Activated naive CD8-positive, alpha-beta T cell treated with anti-CD3 and anti-CD28 coated beads, Interleukin-2, amount 10 ng/mL, durations not matched to agents 7 days and 5 days (primary cell): ENCODE measurements at regions not wholly inside any gene's neighbourhood (a gene's known extent, or its start where the extent isn't known, plus 50 kb on each side); places are given as distances from the start of the nearest gene placed in this dataset.

Experiments
- ATAC-seq: fragments of 150-1000 bp; cut with Tn5 transposase; one replicate; pipeline ENCODE4 v1.10.0; 2021; ENCODE audit warnings: low read depth, moderate library complexity
- POLR2A ChIA-PET: fragments of 350-600 bp; sonication (Branson Sonifier 250); formaldehyde crosslinking; loops from one replicate; lab custom pipeline; 2021; ENCODE audit warnings: antibody characterized with exemption; lab: Charles Lee
- DNase-seq: peaks from one replicate; pipeline ENCODE4 v3.0.0; 2021
- H3K27ac Mint-ChIP-seq: one replicate; pipeline ENCODE4 v1.8.0; 2022; ENCODE audit warnings: mild to moderate bottlenecking, mixed read lengths
- H3K27me3 Mint-ChIP-seq: one replicate; pipeline ENCODE4 v1.8.0; 2022; ENCODE audit warnings: mild to moderate bottlenecking, moderate library complexity, mixed read lengths
- H3K36me3 Mint-ChIP-seq: one replicate; pipeline ENCODE4 v1.8.0; 2021; ENCODE audit warnings: mild to moderate bottlenecking, mixed read lengths
- H3K4me1 Mint-ChIP-seq: one replicate; pipeline ENCODE4 v1.8.0; 2021; ENCODE audit warnings: mixed read lengths
- H3K4me3 Mint-ChIP-seq: one replicate; pipeline ENCODE4 v1.8.0; 2022; ENCODE audit warnings: mild to moderate bottlenecking, moderate library complexity, mixed read lengths
- H3K9me3 Mint-ChIP-seq: one replicate; pipeline ENCODE4 v1.8.0; 2021; ENCODE audit warnings: mixed read lengths

- Mint-ChIP-seq H3K27me3 (no peaks in the 10 kb centered on the region), H3K4me3 (no peak overlapping the region), H3K4me1 (no peaks in the 10 kb centered on the region), H3K27ac (no peak overlapping the region), H3K36me3 (no peaks in the 10 kb centered on the region), H3K9me3 (no peaks in the 10 kb centered on the region)
- DNase-seq: no peak
- POLR2A ChIA-PET: no interaction called here
- ATAC-seq: no peak
Observed at GRCh38 chr13:33999811-34000605, 182.1 kb downstream of the RFC3 start.

GRCh38 chr13:34000955-34001354 lies 183.0 kb downstream of the RFC3 start:
- POLR2A ChIA-PET: no interaction called here
- Mint-ChIP-seq H3K27me3 (no peaks in the 10 kb centered on the region), H3K4me3 (no peak overlapping the region), H3K9me3 (no peaks in the 10 kb centered on the region), H3K36me3 (no peaks in the 10 kb centered on the region), H3K27ac (no peak overlapping the region), H3K4me1 (no peaks in the 10 kb centered on the region)
- ATAC-seq: no peak
- no peak for DNase-seq

- Mint-ChIP-seq H3K36me3 (no peaks in the 10 kb centered on the region), H3K4me3 (no peak overlapping the region), H3K9me3 (no peaks in the 10 kb centered on the region), H3K4me1 (no peaks in the 10 kb centered on the region), H3K27me3 (no peaks in the 10 kb centered on the region), H3K27ac (no peak overlapping the region)
- ATAC-seq (no peak), DNase-seq (no peak)
- POLR2A ChIA-PET: no interaction called here
Observed at GRCh38 chr13:34001389-34001788, 183.4 kb downstream of the RFC3 start.

GRCh38 chr13:34002141-34002540 lies 184.2 kb downstream of the RFC3 start:
- no peaks in the 10 kb centered on the region for H3K4me1 Mint-ChIP-seq
- DNase-seq: no peak
- H3K9me3 Mint-ChIP-seq: no peaks in the 10 kb centered on the region
- H3K27me3 Mint-ChIP-seq: no peaks in the 10 kb centered on the region
- no peaks in the 10 kb centered on the region for H3K36me3 Mint-ChIP-seq
- no peak overlapping the region for H3K4me3 Mint-ChIP-seq
- H3K27ac Mint-ChIP-seq: no peak overlapping the region
- POLR2A ChIA-PET: no interaction called here
- no peak for ATAC-seq

GRCh38 chr13:34002924-34003323 lies 185.0 kb downstream of the RFC3 start:
- no peak overlapping the region for H3K4me3 Mint-ChIP-seq
- DNase-seq: no peak
- no peaks in the 10 kb centered on the region for H3K27me3 Mint-ChIP-seq
- POLR2A ChIA-PET: no interaction called here
- no peaks in the 10 kb centered on the region for H3K36me3 Mint-ChIP-seq
- no peak overlapping the region for H3K27ac Mint-ChIP-seq
- H3K4me1 Mint-ChIP-seq: no peaks in the 10 kb centered on the region
- no peaks in the 10 kb centered on the region for H3K9me3 Mint-ChIP-seq
- ATAC-seq: no peak

- H3K4me3 Mint-ChIP-seq: no peak overlapping the region
- ATAC-seq (no peak), DNase-seq (no peak)
- peaks cover 2% of the 10 kb centered on the region for H3K27me3 Mint-ChIP-seq
- no peaks in the 10 kb centered on the region for H3K4me1 Mint-ChIP-seq
- H3K9me3 Mint-ChIP-seq: no peaks in the 10 kb centered on the region
- POLR2A ChIA-PET: no interaction called here
- no peaks in the 10 kb centered on the region for H3K36me3 Mint-ChIP-seq
- no peak overlapping the region for H3K27ac Mint-ChIP-seq
Observed at GRCh38 chr13:34003656-34004055, 185.7 kb downstream of the RFC3 start.

- H3K4me3 Mint-ChIP-seq: no peak overlapping the region
- POLR2A ChIA-PET: no interaction called here
- no peak for ATAC-seq
Observed at GRCh38 chr13:34004676-34005075, 186.7 kb downstream of the RFC3 start.

GRCh38 chr13:34006011-34006410 lies 188.1 kb downstream of the RFC3 start:
- Mint-ChIP-seq H3K4me3 (no peak overlapping the region), H3K27ac (no peak overlapping the region), H3K27me3 (peaks cover 2% of the 10 kb centered on the region), H3K9me3 (no peaks in the 10 kb centered on the region), H3K36me3 (no peaks in the 10 kb centered on the region), H3K4me1 (no peaks in the 10 kb centered on the region)
- POLR2A ChIA-PET: no interaction called here
- ATAC-seq (no peak), DNase-seq (no peak)

More at GRCh38 chr13:34004676-34005075, 186.7 kb downstream of the RFC3 start:
- Mint-ChIP-seq H3K27ac (no peak overlapping the region), H3K36me3 (no peaks in the 10 kb centered on the region), H3K4me1 (no peaks in the 10 kb centered on the region), H3K27me3 (peaks cover 2% of the 10 kb centered on the region), H3K9me3 (no peaks in the 10 kb centered on the region)
- DNase-seq: no peak

- no peak for DNase-seq
- H3K36me3 Mint-ChIP-seq: no peaks in the 10 kb centered on the region
- H3K9me3 Mint-ChIP-seq: no peaks in the 10 kb centered on the region
- peaks cover 13% of the 10 kb centered on the region for H3K27me3 Mint-ChIP-seq
- H3K27ac Mint-ChIP-seq: no peak overlapping the region
- ATAC-seq: no peak
- POLR2A ChIA-PET: no interaction called here
- H3K4me3 Mint-ChIP-seq: no peak overlapping the region
- no peaks in the 10 kb centered on the region for H3K4me1 Mint-ChIP-seq
Observed at GRCh38 chr13:34011552-34012085, 193.7 kb downstream of the RFC3 start.

- Mint-ChIP-seq H3K36me3 (no peaks in the 10 kb centered on the region), H3K4me3 (no peak overlapping the region), H3K27ac (no peak overlapping the region), H3K9me3 (no peaks in the 10 kb centered on the region), H3K27me3 (peaks cover 13% of the 10 kb centered on the region), H3K4me1 (no peaks in the 10 kb centered on the region)
- DNase-seq: no peak
- POLR2A ChIA-PET: no interaction called here
- ATAC-seq: no peak
Observed at GRCh38 chr13:34012382-34012781, 194.4 kb downstream of the RFC3 start.

- H3K36me3 Mint-ChIP-seq: no peaks in the 10 kb centered on the region
- H3K27ac Mint-ChIP-seq: no peak overlapping the region
- no peaks in the 10 kb centered on the region for H3K9me3 Mint-ChIP-seq
- ATAC-seq (no peak), DNase-seq (no peak)
- peaks cover 12% of the 10 kb centered on the region for H3K27me3 Mint-ChIP-seq
- POLR2A ChIA-PET: no interaction called here
- no peak overlapping the region for H3K4me3 Mint-ChIP-seq
- no peaks in the 10 kb centered on the region for H3K4me1 Mint-ChIP-seq
Observed at GRCh38 chr13:34013061-34013460, 195.1 kb downstream of the RFC3 start.

GRCh38 chr13:34017231-34017630 lies 199.3 kb downstream of the RFC3 start:
- DNase-seq: no peak
- no peak overlapping the region for H3K4me3 Mint-ChIP-seq
- peaks cover 6% of the 10 kb centered on the region for H3K9me3 Mint-ChIP-seq
- ATAC-seq: no peak
- peaks cover 11% of the 10 kb centered on the region for H3K27me3 Mint-ChIP-seq
- POLR2A ChIA-PET: no interaction called here
- no peak overlapping the region for H3K27ac Mint-ChIP-seq
- H3K4me1 Mint-ChIP-seq: no peaks in the 10 kb centered on the region
- no peaks in the 10 kb centered on the region for H3K36me3 Mint-ChIP-seq

GRCh38 chr13:34019870-34020269 lies 201.9 kb downstream of the RFC3 start:
- no peaks in the 10 kb centered on the region for H3K36me3 Mint-ChIP-seq

GRCh38 chr13:34020388-34020787 lies 202.4 kb downstream of the RFC3 start:
- peaks cover 8% of the 10 kb centered on the region for H3K9me3 Mint-ChIP-seq
- H3K4me1 Mint-ChIP-seq: no peaks in the 10 kb centered on the region
- no peaks in the 10 kb centered on the region for H3K36me3 Mint-ChIP-seq
- H3K27ac Mint-ChIP-seq: no peak overlapping the region
- H3K4me3 Mint-ChIP-seq: no peak overlapping the region
- POLR2A ChIA-PET: no interaction called here
- peaks cover 5% of the 10 kb centered on the region for H3K27me3 Mint-ChIP-seq
- DNase-seq: no peak
- ATAC-seq: no peak

More at GRCh38 chr13:34019870-34020269, 201.9 kb downstream of the RFC3 start:
- ATAC-seq (no peak), DNase-seq (no peak)
- H3K27ac Mint-ChIP-seq: no peak overlapping the region
- H3K9me3 Mint-ChIP-seq: peaks cover 8% of the 10 kb centered on the region
- no peaks in the 10 kb centered on the region for H3K4me1 Mint-ChIP-seq
- peaks cover 5% of the 10 kb centered on the region for H3K27me3 Mint-ChIP-seq
- POLR2A ChIA-PET: no interaction called here
- H3K4me3 Mint-ChIP-seq: no peak overlapping the region
